ENCODE measurements at regions not wholly inside any gene's neighbourhood (a gene's known extent, or its start where the extent isn't known, plus 50 kb on each side); places are given as distances from the start of the nearest gene placed in this dataset.

DNA sequence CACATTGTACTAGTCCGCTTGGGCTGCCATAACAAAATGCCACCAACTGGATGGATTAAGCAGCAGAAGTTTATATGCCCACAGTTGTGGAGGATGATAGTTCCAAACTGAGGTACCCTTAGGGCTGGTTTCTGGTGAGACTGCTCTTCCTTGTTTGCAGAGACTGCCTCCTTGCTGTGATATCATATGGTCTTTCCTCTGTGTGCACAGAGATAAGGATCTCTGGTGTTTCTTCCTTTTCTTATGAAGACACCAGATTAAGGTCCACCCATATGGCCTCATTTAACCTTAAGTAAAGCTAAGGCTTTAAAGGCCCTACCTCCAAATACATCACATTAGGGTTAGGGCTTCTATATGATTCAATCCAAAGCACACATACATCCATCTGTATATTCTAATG is 738.2 kb upstream of the GCFC2 start:
- DNase-seq: no peak

- no peak for DNase-seq
These were observed 736.6 kb upstream of the GCFC2 start for GRCh38 chr2:76447294-76447693.

DNA sequence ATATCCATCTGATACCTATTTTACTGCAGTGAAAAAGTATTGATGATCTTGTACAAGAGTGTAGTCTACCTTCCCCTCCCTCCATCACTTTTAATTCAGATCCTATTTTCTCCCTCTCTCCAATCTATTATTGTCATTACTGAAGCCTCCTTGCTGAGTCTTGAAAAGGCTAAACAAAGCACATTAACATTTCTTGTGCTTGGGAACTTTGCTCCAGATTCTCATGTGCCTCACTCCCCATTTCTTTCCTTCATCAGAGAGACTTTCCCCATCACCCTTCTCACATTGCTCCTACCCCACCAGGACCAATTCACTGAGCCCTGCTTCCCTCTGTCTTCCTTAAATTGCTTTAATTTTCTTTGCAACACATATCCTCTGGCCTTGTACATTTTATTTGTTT is 736.2 kb upstream of the GCFC2 start:
- DNase-seq: no peak

DNA sequence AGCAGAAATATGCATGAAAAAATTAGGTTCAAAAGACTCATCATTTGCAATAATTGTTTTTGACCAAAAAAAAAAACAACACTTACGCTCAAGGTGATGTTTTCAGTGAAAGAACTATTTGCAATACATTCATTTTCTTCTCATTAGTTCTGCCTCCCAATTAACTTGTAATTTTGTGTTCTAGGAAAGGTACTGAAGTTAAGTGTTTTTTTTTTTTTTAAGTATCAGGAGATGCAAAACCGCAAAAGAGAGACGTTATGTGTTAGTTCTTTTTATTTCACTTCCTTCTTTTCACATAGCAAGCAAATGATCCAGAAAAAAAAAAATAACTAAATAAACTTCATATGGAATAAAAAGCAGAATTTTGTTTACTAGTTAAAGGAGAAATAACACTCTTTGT is 735.2 kb upstream of the GCFC2 start:
- DNase-seq: no peak

GRCh38 chr2:76444732-76445131 is 734.0 kb upstream of the GCFC2 start:
- no peak for DNase-seq

DNA sequence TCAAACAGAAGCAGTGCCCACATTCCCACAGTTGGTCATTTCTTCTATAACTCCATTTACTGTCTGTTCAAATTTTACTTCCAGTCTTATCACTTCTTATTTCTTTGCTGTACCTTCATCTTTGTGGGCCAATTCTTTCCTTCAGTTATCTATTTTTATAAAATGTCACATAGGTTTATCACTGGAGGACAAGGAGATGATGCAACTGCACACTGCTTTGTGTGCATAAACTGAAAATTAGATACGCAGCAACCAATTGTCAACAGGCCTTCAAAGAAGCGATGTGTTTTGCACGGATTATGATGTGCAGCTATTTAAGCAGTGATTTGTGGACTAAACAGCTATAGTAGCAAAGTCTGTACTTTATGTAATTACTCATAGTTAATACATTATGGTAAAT is 726.8 kb upstream of the GCFC2 start:
- no peak for DNase-seq

- DNase-seq: no peak
These were observed 718.7 kb upstream of the GCFC2 start for GRCh38 chr2:76429374-76429773.

DNA sequence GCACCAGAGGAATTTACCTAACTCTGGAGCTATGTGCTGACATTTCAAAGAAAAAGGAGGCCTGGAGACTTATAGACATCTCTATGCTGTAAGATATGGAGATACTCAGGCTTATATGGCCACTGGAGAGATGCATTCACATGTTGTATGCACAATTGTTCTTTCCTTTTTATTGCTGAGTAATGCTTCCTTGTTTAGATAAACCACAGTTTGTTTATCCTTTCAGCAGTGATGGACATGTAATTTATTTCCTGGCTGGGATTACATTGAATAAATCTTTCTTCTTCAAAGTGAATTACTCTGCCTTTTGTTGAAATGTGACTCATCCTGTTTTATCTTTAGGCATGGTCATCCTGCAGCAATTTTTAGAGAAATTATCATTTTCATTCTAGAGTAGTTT is 716.7 kb upstream of the GCFC2 start:
- no peak for DNase-seq

GRCh38 chr2:76415821-76416220 is 705.1 kb upstream of the GCFC2 start:
- no peak for DNase-seq

DNA sequence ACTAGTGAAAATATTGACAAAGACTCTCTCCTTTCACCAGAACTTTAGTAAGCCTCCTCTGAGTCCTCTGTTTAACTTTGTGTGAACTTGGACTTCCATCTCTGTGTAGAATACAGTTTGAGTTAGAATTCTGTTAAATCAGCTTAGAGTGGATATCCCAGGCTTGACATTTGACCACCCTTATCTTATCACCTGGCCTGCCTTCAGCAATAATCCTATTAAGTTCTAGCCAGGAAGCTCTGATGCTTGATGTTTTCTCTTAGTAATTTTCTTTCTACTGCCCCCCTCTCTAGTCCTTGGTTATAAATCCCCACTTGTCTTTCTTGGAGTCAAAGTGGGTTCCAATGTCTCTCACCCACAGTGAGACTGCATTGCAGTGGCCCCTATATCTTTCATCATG is 702.7 kb upstream of the GCFC2 start:
- no peak for DNase-seq

- no peak for DNase-seq
These were observed 695.6 kb upstream of the GCFC2 start for GRCh38 chr2:76406134-76406855.

- DNase-seq: no peak
These were observed 682.6 kb upstream of the GCFC2 start for GRCh38 chr2:76393356-76393755.

DNA sequence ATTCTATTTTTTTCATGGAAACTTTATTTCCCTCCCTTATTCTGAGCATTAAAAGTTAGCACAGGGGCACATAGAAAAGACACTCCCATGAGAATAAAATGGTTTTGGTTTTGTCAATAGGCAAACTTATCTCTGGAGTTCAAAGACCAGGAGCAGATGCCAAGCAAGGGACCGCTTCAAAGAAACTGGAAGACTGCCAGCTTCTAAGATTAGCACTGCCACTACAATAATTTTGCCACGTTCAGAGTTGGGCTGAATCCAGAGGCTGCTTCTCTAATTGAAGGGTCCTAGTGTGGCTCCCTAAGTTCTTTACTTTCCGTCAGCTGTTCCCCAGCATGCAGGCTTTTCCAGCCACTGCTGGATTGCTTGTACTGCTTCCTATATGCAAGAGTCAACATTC is 681.0 kb upstream of the GCFC2 start:
- DNase-seq: no peak

GRCh38 chr2:76387294-76387693 is 676.6 kb upstream of the GCFC2 start:
- DNase-seq: no peak

GRCh38 chr2:76385943-76386342 is 675.2 kb upstream of the GCFC2 start:
- no peak for DNase-seq

DNA sequence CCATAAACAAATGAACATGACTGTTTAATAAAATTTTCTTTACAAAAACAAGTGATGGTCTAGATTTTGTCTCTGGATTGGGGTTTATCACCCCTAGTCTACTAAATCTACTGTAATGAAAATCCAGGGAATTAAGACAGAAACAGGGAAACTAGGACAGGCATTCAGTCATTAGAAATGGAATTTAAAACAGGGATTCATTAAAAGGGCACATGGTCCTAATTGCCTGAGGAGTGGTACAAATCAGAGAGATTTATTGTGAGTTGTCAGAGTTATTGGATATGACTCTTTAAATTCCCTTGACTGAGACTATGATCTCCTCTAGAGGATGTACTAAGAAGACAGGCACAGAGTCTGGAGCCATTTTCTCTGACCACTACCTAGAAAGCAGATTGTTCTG is 670.9 kb upstream of the GCFC2 start:
- DNase-seq: no peak

DNA sequence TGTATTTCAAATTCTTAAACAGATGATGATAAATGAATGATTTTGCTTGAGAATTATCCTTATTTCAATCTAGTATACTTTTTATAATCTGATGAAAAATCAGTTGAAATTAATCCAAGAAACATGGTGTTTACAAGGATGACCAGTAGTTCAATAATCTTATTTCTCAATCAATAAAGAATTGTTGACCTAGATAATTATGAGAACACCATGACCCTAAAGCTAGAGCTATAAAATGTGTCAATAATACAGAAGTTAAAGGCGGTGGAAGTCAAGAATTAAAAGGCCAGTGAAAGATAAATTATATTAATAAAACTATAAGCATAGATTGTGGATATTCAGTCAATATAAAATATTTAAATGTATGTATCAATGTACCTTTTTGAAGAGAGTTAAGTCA is 667.4 kb upstream of the GCFC2 start:
- DNase-seq: no peak

DNA sequence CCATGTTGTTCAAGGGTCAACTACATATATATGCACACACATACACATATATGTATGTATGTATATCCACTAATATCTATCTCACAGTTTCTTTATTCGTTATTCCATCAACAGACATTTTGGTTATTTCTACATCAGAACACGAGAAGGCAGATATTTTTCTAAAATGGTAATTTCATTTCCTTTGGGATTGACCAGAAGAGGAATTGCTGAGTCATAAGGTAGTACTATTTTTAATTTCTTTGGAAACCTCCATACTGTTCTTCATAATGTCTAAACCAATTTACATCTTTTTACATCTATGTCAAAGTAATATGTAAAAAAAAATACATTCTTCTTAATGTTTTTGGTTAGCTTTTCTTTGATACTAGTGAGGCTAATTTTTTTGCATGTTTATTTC is 630.7 kb upstream of the GCFC2 start:
- no peak for DNase-seq

GRCh38 chr2:76332871-76333270 is 622.2 kb upstream of the GCFC2 start:
- DNase-seq: no peak

- DNase-seq: no peak
These were observed 620.1 kb upstream of the GCFC2 start for GRCh38 chr2:76330865-76331264.

DNA sequence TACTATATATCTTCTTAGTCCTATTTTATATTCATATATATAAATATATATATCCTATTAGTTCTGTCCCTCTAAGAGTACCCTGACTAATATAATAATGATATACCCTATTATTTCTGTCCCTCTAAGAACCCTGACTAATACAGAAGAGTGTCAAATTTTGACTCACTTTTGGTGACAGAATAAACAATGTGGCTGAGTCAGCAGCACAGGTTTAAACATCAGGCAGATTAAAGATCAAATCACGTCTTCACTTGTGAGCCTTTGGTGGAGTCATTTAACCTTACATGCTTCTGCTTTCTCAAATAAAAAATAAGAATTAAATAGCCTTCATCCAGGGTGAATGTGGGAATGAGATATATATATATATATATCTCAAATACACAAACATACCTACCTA is 615.9 kb upstream of the GCFC2 start:
- no peak for DNase-seq

DNA sequence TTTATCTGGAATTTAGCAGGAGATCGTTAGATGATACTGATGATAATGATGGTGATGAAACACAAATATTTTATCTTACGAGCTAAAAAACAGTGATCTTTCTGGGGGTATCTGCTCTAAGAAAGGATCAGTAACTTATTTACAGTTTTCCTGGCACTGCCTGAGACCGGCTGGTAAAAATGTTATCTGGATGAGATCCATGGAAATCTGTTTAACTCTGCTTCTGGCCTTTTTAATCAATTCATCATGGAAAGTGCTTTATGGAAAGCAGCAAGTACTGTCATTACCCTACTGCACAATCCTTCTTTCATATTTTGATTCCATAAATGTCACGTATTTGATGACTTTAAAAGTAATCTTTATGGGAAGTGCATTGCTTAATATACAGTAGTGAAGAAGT is 612.7 kb upstream of the GCFC2 start:
- DNase-seq: no peak

DNA sequence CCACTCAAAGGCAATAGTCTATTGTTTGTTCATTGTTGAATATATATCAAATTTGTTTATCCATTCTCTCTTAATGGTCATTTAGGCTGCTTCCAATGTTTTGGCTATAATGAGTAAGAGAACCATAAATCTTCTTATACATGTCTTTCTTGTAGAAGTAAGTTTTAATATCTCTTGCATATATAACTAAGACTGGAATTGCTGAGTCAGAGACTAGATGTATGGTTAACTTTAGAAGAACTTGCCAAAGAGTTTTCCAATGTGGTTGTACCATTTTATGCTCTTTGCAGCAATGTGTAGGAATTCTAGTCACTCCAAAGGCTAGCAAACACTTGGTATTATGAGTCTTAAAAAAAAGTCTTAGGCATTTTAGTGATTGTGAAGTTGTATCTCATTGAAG is 610.0 kb upstream of the GCFC2 start:
- DNase-seq: no peak

DNA sequence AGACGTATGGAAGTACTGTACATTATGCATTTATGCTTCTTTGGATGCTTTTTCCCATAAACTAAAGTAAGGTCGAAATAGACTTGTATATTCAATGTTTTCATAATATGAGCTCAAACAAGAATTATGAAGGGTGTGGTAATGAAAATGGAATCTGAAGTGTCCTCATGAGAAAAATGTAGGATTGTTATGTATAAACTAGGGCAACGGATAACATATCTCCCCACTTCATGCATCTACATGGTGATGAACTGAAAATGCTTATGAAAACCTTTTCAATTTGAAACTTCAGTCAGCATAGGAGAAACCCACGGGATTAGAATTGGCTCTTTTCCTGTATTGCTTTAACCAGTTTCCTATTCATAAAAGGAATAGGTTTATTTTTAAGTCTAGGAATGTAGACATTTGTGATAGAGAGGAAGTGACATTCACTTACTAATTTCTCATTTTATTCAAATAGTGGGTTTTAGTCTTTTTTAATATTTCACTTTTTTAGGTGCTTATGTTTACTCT is 608.2 kb upstream of the GCFC2 start:
- no peak for DNase-seq

DNA sequence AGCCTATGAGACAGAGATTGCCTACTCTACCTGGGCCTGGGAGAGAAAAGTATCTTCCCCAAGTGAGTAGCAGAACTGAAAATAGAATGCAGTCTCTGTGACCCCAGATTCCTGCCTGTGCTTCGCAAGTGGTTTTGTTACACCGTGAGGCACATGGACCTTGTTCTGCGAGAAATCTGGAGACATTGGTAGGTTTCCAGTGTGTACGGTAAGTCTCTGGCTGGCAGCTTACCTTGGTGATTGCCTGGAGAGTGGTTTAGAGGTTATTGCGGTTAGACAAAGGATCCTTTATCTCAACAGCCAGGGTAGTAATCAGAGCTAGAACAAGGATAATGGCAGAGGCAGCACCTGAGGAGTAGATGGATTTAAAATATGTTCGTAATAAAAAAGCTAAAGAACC is 606.0 kb upstream of the GCFC2 start:
- DNase-seq: no peak
